Progenitor cell of endocrine pancreas (in vitro differentiated cells): ENCODE measurements at regions not wholly inside any gene's neighbourhood (a gene's known extent, or its start where the extent isn't known, plus 50 kb on each side); places are given as distances from the start of the nearest gene placed in this dataset.

Experiments
- DNase-seq: peaks from one replicate; pipeline ENCODE4 v3.0.0; 2021; ENCODE audit warnings: low spot score; ENCODE audit not compliant: unreplicated experiment
- H3K27ac Mint-ChIP-seq: 2 replicates; pipeline ENCODE4 v1.8.0; 2021; ENCODE audit warnings: mild to moderate bottlenecking, moderate library complexity, mixed read lengths
- H3K27me3 Mint-ChIP-seq: 2 replicates; pipeline ENCODE4 v1.8.0; 2021; ENCODE audit warnings: mixed read lengths
- H3K36me3 Mint-ChIP-seq: 2 replicates; pipeline ENCODE4 v1.8.0; 2022; ENCODE audit warnings: mixed read lengths; ENCODE audit not compliant: insufficient read depth
- H3K4me1 Mint-ChIP-seq: 2 replicates; pipeline ENCODE4 v1.8.0; 2021; ENCODE audit warnings: low read depth, mixed read lengths
- H3K4me3 Mint-ChIP-seq: 2 replicates; pipeline ENCODE4 v1.8.0; 2021; ENCODE audit warnings: low read depth, mild to moderate bottlenecking, moderate library complexity, mixed read lengths
- H3K9me3 Mint-ChIP-seq: 2 replicates; pipeline ENCODE4 v1.8.0; 2021; ENCODE audit warnings: low read depth, mixed read lengths
- CTCF ChIP-seq: fragments of 200-600 bp; sonication (generic); IDR thresholded peaks from one replicate; pipeline ENCODE4 v1.5.0; 2021; ENCODE audit warnings: antibody characterized with exemption, mild to moderate bottlenecking; ENCODE audit not compliant: unreplicated experiment

- no peaks in the 10 kb centered on the region for H3K27me3 Mint-ChIP-seq
- no peak for DNase-seq
Measured at GRCh38 chr9:28839778-28840430, 1266.6 kb upstream of the C9orf72 start.

GRCh38 chr9:28841775-28842174 is 1268.5 kb upstream of the C9orf72 start:
- Mint-ChIP-seq H3K27ac (no peak overlapping the region), H3K27me3 (no peaks in the 10 kb centered on the region), H3K4me3 (no peak overlapping the region), H3K9me3 (peaks cover 4% of the 10 kb centered on the region), H3K36me3 (peaks cover 2% of the 10 kb centered on the region), H3K4me1 (no peaks in the 10 kb centered on the region)
- no peak for TF ChIP-seq CTCF
- DNase-seq = no peak

More at GRCh38 chr9:28839778-28840430, 1266.6 kb upstream of the C9orf72 start:
- peaks cover 4% of the 10 kb centered on the region for H3K9me3 Mint-ChIP-seq
- TF ChIP-seq CTCF = no peak
- no peak overlapping the region for H3K27ac Mint-ChIP-seq
- no peaks in the 10 kb centered on the region for H3K4me1 Mint-ChIP-seq
- peaks cover 2% of the 10 kb centered on the region for H3K36me3 Mint-ChIP-seq
- H3K4me3 Mint-ChIP-seq = no peak overlapping the region

- Mint-ChIP-seq H3K4me3 (no peak overlapping the region), H3K36me3 (no peaks in the 10 kb centered on the region)
- no peak for DNase-seq
Measured at GRCh38 chr9:28847331-28847730, 1274.0 kb upstream of the C9orf72 start.

DNA sequence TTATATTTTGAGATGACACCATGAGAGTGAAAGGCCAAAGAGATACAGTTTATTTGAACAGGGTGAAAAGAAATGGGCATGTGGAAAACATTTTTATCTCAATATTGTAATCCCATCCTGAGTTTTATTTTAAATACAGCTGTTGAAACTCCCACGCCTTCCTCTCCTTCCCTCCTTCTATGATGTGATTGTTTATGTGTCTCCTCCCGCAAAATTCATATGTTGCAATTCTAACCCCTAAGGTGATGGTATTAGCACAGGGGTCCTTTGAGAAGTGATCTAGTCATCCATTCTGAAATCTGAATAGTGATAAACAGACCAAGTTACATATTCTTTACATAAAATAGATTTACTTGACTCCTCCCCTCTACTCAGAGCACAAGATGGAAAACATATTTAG is 1275.4 kb upstream of the C9orf72 start:
- Mint-ChIP-seq H3K36me3 (no peaks in the 10 kb centered on the region), H3K27me3 (no peaks in the 10 kb centered on the region), H3K9me3 (no peaks in the 10 kb centered on the region), H3K27ac (no peak overlapping the region), H3K4me3 (no peak overlapping the region), H3K4me1 (no peaks in the 10 kb centered on the region)
- no peak for TF ChIP-seq CTCF
- DNase-seq = no peak

More at GRCh38 chr9:28847331-28847730, 1274.0 kb upstream of the C9orf72 start:
- H3K27me3 Mint-ChIP-seq = no peaks in the 10 kb centered on the region
- no peaks in the 10 kb centered on the region for H3K9me3 Mint-ChIP-seq
- H3K27ac Mint-ChIP-seq = no peak overlapping the region
- no peak for TF ChIP-seq CTCF
- no peaks in the 10 kb centered on the region for H3K4me1 Mint-ChIP-seq

- Mint-ChIP-seq H3K27me3 (no peaks in the 10 kb centered on the region), H3K4me1 (no peaks in the 10 kb centered on the region), H3K27ac (no peak overlapping the region), H3K36me3 (no peaks in the 10 kb centered on the region), H3K4me3 (no peak overlapping the region), H3K9me3 (no peaks in the 10 kb centered on the region)
- TF ChIP-seq CTCF = no peak
- DNase-seq = no peak
Measured at GRCh38 chr9:28853477-28853876, 1280.2 kb upstream of the C9orf72 start.
